GM21576 (cell line): ENCODE measurements at regions not wholly inside any gene's neighbourhood (a gene's known extent, or its start where the extent isn't known, plus 50 kb on each side); places are given as distances from the start of the nearest gene placed in this dataset.
"Not testable (repeated sequence)": the region's sequence is repeated elsewhere in the genome, so short reads cannot be mapped to it uniquely, and the experiment has no call there.

ENCODE experiments used
- ATAC-seq: cut with Tn5 transposase; IDR thresholded peaks from one replicate; pipeline ENCODE4 v1.9.1; 2021; ENCODE audit warnings: mild to moderate bottlenecking, moderate library complexity; ENCODE audit not compliant: unreplicated experiment

- ATAC-seq: peak; percentile 45
These were observed 5419.6 kb upstream of the TPTE start for GRCh38 chr21:5101749-5102148.

- ATAC-seq: not testable (repeated sequence)
These were observed 5417.4 kb upstream of the TPTE start for GRCh38 chr21:5103880-5104561.

- not testable (repeated sequence) for ATAC-seq
These were observed 5416.8 kb upstream of the TPTE start for GRCh38 chr21:5104562-5104928.

- ATAC-seq: peak; percentile 41
These were observed 5415.3 kb upstream of the TPTE start for GRCh38 chr21:5105939-5106708.

- not testable (repeated sequence) for ATAC-seq
These were observed 5414.5 kb upstream of the TPTE start for GRCh38 chr21:5106767-5107464.

GRCh38 chr21:5107637-5108036 lies 5413.7 kb upstream of the TPTE start:
- not testable (repeated sequence) for ATAC-seq

- not testable (repeated sequence) for ATAC-seq
These were observed 5413.2 kb upstream of the TPTE start for GRCh38 chr21:5108048-5108775.

GRCh38 chr21:5111197-5111596 lies 5410.2 kb upstream of the TPTE start:
- ATAC-seq: not testable (repeated sequence)

GRCh38 chr21:5113092-5113491 lies 5408.3 kb upstream of the TPTE start:
- ATAC-seq: not testable (repeated sequence)

- ATAC-seq: not testable (repeated sequence)
These were observed 5406.9 kb upstream of the TPTE start for GRCh38 chr21:5114468-5114867.

- not testable (repeated sequence) for ATAC-seq
These were observed 5406.3 kb upstream of the TPTE start for GRCh38 chr21:5114893-5115645.

- not testable (repeated sequence) for ATAC-seq
These were observed 5405.6 kb upstream of the TPTE start for GRCh38 chr21:5115646-5116343.

GRCh38 chr21:5116344-5117123 lies 5404.8 kb upstream of the TPTE start:
- not testable (repeated sequence) for ATAC-seq

- not testable (repeated sequence) for ATAC-seq
These were observed 5404.2 kb upstream of the TPTE start for GRCh38 chr21:5117135-5117534.

GRCh38 chr21:5117666-5118295 lies 5403.6 kb upstream of the TPTE start:
- ATAC-seq: not testable (repeated sequence)

- not testable (repeated sequence) for ATAC-seq
These were observed 5403.1 kb upstream of the TPTE start for GRCh38 chr21:5118296-5118679.

GRCh38 chr21:5119179-5119578 lies 5402.2 kb upstream of the TPTE start:
- not testable (repeated sequence) for ATAC-seq

GRCh38 chr21:5121399-5121798 lies 5400.0 kb upstream of the TPTE start:
- ATAC-seq: not testable (repeated sequence)
